Calu3 (cell line): ENCODE measurements at regions not wholly inside any gene's neighbourhood (a gene's known extent, or its start where the extent isn't known, plus 50 kb on each side); places are given as distances from the start of the nearest gene placed in this dataset.

Experiments used
- BruUV-seq: library from RNA; stranded (reverse); fragments of 400-500 nt; replicated peaks from 2 replicates; lab custom pipeline; 2021; lab: Mats Ljungman, UMichigan
- CTCF ChIA-PET: fragments of 300-600 bp; sonication (Branson Sonifier 250); formaldehyde crosslinking; loops from one replicate; lab custom pipeline; 2022; ENCODE audit warnings: antibody characterized with exemption; lab: Charles Lee
- DNase-seq: peaks from one replicate; pipeline ENCODE4 v3.0.0; 2022
- H3K27ac Mint-ChIP-seq: one replicate; pipeline ENCODE4 v1.8.0; 2022; ENCODE audit warnings: mixed read lengths; ENCODE audit not compliant: unreplicated experiment
- H3K27me3 Mint-ChIP-seq: one replicate; pipeline ENCODE4 v1.8.0; 2022; ENCODE audit warnings: mixed read lengths; ENCODE audit not compliant: unreplicated experiment
- H3K36me3 Mint-ChIP-seq: one replicate; pipeline ENCODE4 v1.8.0; 2022; ENCODE audit warnings: mild to moderate bottlenecking, moderate library complexity, mixed read lengths; ENCODE audit not compliant: insufficient read depth, unreplicated experiment
- H3K4me1 Mint-ChIP-seq: one replicate; pipeline ENCODE4 v1.8.0; 2022; ENCODE audit warnings: mild to moderate bottlenecking, low read depth, mixed read lengths; ENCODE audit not compliant: unreplicated experiment
- H3K4me3 Mint-ChIP-seq: one replicate; pipeline ENCODE4 v1.8.0; 2022; ENCODE audit warnings: mild to moderate bottlenecking, low read depth, moderate library complexity, mixed read lengths; ENCODE audit not compliant: unreplicated experiment
- H3K9me3 Mint-ChIP-seq: one replicate; pipeline ENCODE4 v1.8.0; 2022; ENCODE audit warnings: low read depth, mixed read lengths; ENCODE audit not compliant: unreplicated experiment
- CTCF ChIP-seq: fragments of 200-600 bp; IDR thresholded peaks from one replicate; pipeline ENCODE4 v1.8.0; 2022; ENCODE audit warnings: antibody characterized with exemption; ENCODE audit not compliant: unreplicated experiment
- intact Hi-C: fragments of 100-400 bp; cut with micrococcal nuclease; formaldehyde crosslinking; loops from one replicate; pipeline ENCODE4 v1.10.0; 2022; ENCODE audit not compliant: unreplicated experiment

- Mint-ChIP-seq H3K27me3 (no peaks in the 10 kb centered on the region), H3K36me3 (no peaks in the 10 kb centered on the region), H3K27ac (no peak overlapping the region), H3K4me3 (no peak overlapping the region), H3K4me1 (no peaks in the 10 kb centered on the region), H3K9me3 (peaks cover 2% of the 10 kb centered on the region)
- no peak for DNase-seq
- intact Hi-C loops: no loop called here
- no peak for TF ChIP-seq CTCF
- CTCF ChIA-PET: no interaction called here
- BruUV-seq: no TSS peak
Measured at GRCh38 chr4:18751083-18751482, 729.5 kb upstream of the LCORL start.

GRCh38 chr4:18749391-18749790 lies 727.8 kb upstream of the LCORL start:
- Mint-ChIP-seq H3K4me3 (no peak overlapping the region), H3K4me1 (no peaks in the 10 kb centered on the region), H3K9me3 (peaks cover 2% of the 10 kb centered on the region), H3K27ac (no peak overlapping the region), H3K36me3 (no peaks in the 10 kb centered on the region), H3K27me3 (no peaks in the 10 kb centered on the region)
- no peak for TF ChIP-seq CTCF
- CTCF ChIA-PET: no interaction called here
- no TSS peak for BruUV-seq
- no peak for DNase-seq
- intact Hi-C loops: no loop called here

GRCh38 chr4:18736551-18736950 lies 715.0 kb upstream of the LCORL start:
- Mint-ChIP-seq H3K27me3 (no peaks in the 10 kb centered on the region), H3K36me3 (no peaks in the 10 kb centered on the region), H3K4me1 (no peaks in the 10 kb centered on the region), H3K4me3 (no peak overlapping the region), H3K9me3 (no peaks in the 10 kb centered on the region), H3K27ac (no peak overlapping the region)
- TF ChIP-seq CTCF: no peak
- BruUV-seq: no TSS peak
- DNase-seq: no peak
- intact Hi-C loops: no loop called here
- CTCF ChIA-PET: no interaction called here

- H3K27me3 Mint-ChIP-seq: no peaks in the 10 kb centered on the region
- CTCF ChIA-PET: no interaction called here
- no peak for DNase-seq
- no peaks in the 10 kb centered on the region for H3K4me1 Mint-ChIP-seq
- H3K27ac Mint-ChIP-seq: no peak overlapping the region
- H3K4me3 Mint-ChIP-seq: no peak overlapping the region
- H3K9me3 Mint-ChIP-seq: no peaks in the 10 kb centered on the region
- H3K36me3 Mint-ChIP-seq: no peaks in the 10 kb centered on the region
- no TSS peak for BruUV-seq
- TF ChIP-seq CTCF: no peak
- intact Hi-C loops: no loop called here
Measured at GRCh38 chr4:18735740-18736268, 714.2 kb upstream of the LCORL start.
